Glutamatergic neuron (in vitro differentiated cells): ENCODE measurements at regions not wholly inside any gene's neighbourhood (a gene's known extent, or its start where the extent isn't known, plus 50 kb on each side); places are given as distances from the start of the nearest gene placed in this dataset.

Source experiments
- DNase-seq: peaks from one replicate; pipeline ENCODE4 v3.0.0; 2022
- H3K27ac Mint-ChIP-seq: one replicate; pipeline ENCODE4 v1.8.0; 2020; ENCODE audit warnings: mild to moderate bottlenecking, mixed read lengths, inconsistent platforms; ENCODE audit not compliant: unreplicated experiment
- H3K27me3 Mint-ChIP-seq: one replicate; pipeline ENCODE4 v1.8.0; 2020; ENCODE audit warnings: mild to moderate bottlenecking, moderate library complexity, mixed read lengths, inconsistent platforms; ENCODE audit not compliant: unreplicated experiment
- H3K36me3 Mint-ChIP-seq: one replicate; pipeline ENCODE4 v1.8.0; 2020; ENCODE audit warnings: mild to moderate bottlenecking, mixed read lengths, inconsistent platforms; ENCODE audit not compliant: unreplicated experiment
- H3K4me1 Mint-ChIP-seq: one replicate; pipeline ENCODE4 v1.8.0; 2020; ENCODE audit warnings: mild to moderate bottlenecking, low read depth, mixed read lengths, inconsistent platforms; ENCODE audit not compliant: unreplicated experiment
- H3K4me3 Mint-ChIP-seq: one replicate; pipeline ENCODE4 v1.8.0; 2020; ENCODE audit warnings: mild to moderate bottlenecking, mixed read lengths, inconsistent platforms; ENCODE audit not compliant: unreplicated experiment
- H3K9me3 Mint-ChIP-seq: one replicate; pipeline ENCODE4 v1.8.0; 2020; ENCODE audit warnings: mild to moderate bottlenecking, moderate library complexity, mixed read lengths, inconsistent platforms; ENCODE audit not compliant: unreplicated experiment
- TF ChIP-seq, protein P1 (sequence below): fragments of 200-600 bp; sonication (generic); IDR thresholded peaks from one replicate; pipeline ENCODE4 v1.5.0; 2021; ENCODE audit not compliant: partially characterized antibody, unreplicated experiment

GRCh38 chr13:111898956-111899713, 167.8 kb upstream of the SOX1 start:
- TF ChIP-seq, protein P1, sequence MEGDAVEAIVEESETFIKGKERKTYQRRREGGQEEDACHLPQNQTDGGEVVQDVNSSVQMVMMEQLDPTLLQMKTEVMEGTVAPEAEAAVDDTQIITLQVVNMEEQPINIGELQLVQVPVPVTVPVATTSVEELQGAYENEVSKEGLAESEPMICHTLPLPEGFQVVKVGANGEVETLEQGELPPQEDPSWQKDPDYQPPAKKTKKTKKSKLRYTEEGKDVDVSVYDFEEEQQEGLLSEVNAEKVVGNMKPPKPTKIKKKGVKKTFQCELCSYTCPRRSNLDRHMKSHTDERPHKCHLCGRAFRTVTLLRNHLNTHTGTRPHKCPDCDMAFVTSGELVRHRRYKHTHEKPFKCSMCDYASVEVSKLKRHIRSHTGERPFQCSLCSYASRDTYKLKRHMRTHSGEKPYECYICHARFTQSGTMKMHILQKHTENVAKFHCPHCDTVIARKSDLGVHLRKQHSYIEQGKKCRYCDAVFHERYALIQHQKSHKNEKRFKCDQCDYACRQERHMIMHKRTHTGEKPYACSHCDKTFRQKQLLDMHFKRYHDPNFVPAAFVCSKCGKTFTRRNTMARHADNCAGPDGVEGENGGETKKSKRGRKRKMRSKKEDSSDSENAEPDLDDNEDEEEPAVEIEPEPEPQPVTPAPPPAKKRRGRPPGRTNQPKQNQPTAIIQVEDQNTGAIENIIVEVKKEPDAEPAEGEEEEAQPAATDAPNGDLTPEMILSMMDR: no peak
- Mint-ChIP-seq H3K9me3 (peaks cover 4% of the 10 kb centered on the region), H3K27ac (no peak overlapping the region), H3K36me3 (no peaks in the 10 kb centered on the region), H3K4me3 (no peak overlapping the region), H3K27me3 (peaks cover 13% of the 10 kb centered on the region), H3K4me1 (no peaks in the 10 kb centered on the region)
- DNase-seq: no peak

DNA sequence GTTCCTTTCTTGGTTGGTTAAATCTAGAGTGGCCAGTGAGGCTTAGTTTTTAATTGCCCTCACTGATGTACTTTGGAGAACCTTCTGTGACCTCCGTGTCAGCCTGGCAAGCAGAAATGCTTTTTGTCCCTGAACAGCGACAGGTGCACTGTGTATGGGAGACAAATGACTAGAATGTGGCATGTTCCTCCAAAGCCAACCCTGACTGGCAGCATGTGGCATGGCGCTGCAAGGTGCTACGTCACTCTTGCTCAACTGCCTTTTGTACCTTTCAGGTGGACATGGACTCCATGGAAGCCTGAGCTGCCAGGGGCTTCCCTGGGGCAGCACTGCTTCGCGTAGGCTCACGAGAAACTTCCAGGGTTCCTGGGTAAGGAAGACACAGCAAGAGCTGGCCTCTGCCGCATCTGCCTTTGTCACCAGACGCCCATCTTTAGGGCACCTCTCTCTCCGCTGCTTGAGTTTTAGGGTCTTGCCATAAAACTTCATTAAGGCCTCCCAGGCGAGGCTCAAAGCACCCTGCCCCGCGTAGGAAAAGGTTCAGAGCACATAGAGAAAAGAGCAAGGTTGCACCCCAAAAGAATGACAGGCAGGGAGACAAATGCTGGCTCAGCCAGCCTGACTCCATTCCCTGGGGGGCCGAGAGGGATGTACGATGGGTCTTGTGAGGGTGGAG, 167.1 kb upstream of the SOX1 start:
- Mint-ChIP-seq H3K36me3 (no peaks in the 10 kb centered on the region), H3K27ac (no peak overlapping the region), H3K9me3 (peaks cover 4% of the 10 kb centered on the region), H3K4me3 (no peak overlapping the region), H3K4me1 (no peaks in the 10 kb centered on the region), H3K27me3 (peaks cover 11% of the 10 kb centered on the region)
- TF ChIP-seq, protein P1: no peak
- DNase-seq: no peak

- Mint-ChIP-seq H3K4me3 (no peak overlapping the region), H3K4me1 (no peaks in the 10 kb centered on the region), H3K9me3 (peaks cover 4% of the 10 kb centered on the region), H3K36me3 (no peaks in the 10 kb centered on the region), H3K27me3 (peaks cover 9% of the 10 kb centered on the region), H3K27ac (no peak overlapping the region)
- DNase-seq: no peak
- TF ChIP-seq, protein P1: no peak
These were observed 166.4 kb upstream of the SOX1 start for GRCh38 chr13:111900390-111901131.

- Mint-ChIP-seq H3K9me3 (peaks cover 4% of the 10 kb centered on the region), H3K27me3 (peaks cover 9% of the 10 kb centered on the region), H3K27ac (no peak overlapping the region), H3K4me3 (no peak overlapping the region), H3K4me1 (no peaks in the 10 kb centered on the region), H3K36me3 (no peaks in the 10 kb centered on the region)
- DNase-seq: no peak
- TF ChIP-seq, protein P1: no peak
These were observed 165.6 kb upstream of the SOX1 start for GRCh38 chr13:111901267-111901915.
